Testis (tissue), 2 donors: ENCODE measurements at regions not wholly inside any gene's neighbourhood (a gene's known extent, or its start where the extent isn't known, plus 50 kb on each side); places are given as distances from the start of the nearest gene placed in this dataset.

ENCODE experiments used
- CTCF ChIP-seq, 3 experiments: fragments of 450-650 bp in 2 of 3; fragments of 200-600 bp in 1 of 3; sonication (generic) in 1 of 3; IDR thresholded peaks; one replicate each; pipeline ENCODE4 v1.5.1; 2016 to 2019; ENCODE audit warnings: antibody characterized with exemption in 3 of 3, mild to moderate bottlenecking in 2 of 3, moderate library complexity in 1 of 3
- POLR2A ChIP-seq: fragments of 450-650 bp; IDR thresholded peaks from one replicate; pipeline ENCODE4 v1.6.1; 2017; ENCODE audit warnings: antibody characterized with exemption, mild to moderate bottlenecking, moderate library complexity

GRCh38 chr6:9186148-9186547, 750.8 kb upstream of the SLC35B3 start:
- no peak for TF ChIP-seq CTCF (IDR thresholded peaks at IDR 0.05)
- TF ChIP-seq POLR2A: no peak
